Loucy (cell line): ENCODE measurements at regions not wholly inside any gene's neighbourhood (a gene's known extent, or its start where the extent isn't known, plus 50 kb on each side); places are given as distances from the start of the nearest gene placed in this dataset.

ENCODE experiments used
- H2AFZ ChIP-seq: fragments of 200-600 bp; sonication (generic); 2 replicates; pipeline ENCODE4 v1.6.0; 2016; ENCODE audit warnings: antibody characterized with exemption, mild to moderate bottlenecking, low read length, moderate library complexity
- H3F3A ChIP-seq: fragments of 200-600 bp; 2 replicates; pipeline ENCODE4 v1.6.0; 2016; ENCODE audit warnings: antibody characterized with exemption, low read depth, mild to moderate bottlenecking
- H3K27me3 ChIP-seq: fragments of 200-600 bp; sonication (generic); 2 replicates; pipeline ENCODE4 v1.6.1; 2014; ENCODE audit warnings: low read length, mild to moderate bottlenecking; ENCODE audit not compliant: insufficient read depth, poor library complexity, severe bottlenecking
- H3K36me3 ChIP-seq: fragments of 200-600 bp; sonication (generic); 2 replicates; pipeline ENCODE4 v1.6.1; 2016; ENCODE audit warnings: low read length; ENCODE audit not compliant: insufficient read depth
- H3K4me1 ChIP-seq: fragments of 200-600 bp; sonication (generic); 2 replicates; pipeline ENCODE4 v1.5.1; 2014; ENCODE audit warnings: low read length, mild to moderate bottlenecking; ENCODE audit not compliant: insufficient read depth, poor library complexity, severe bottlenecking
- H3K4me2 ChIP-seq: fragments of 200-600 bp; sonication (generic); 2 replicates; pipeline ENCODE4 v1.6.0; 2014; ENCODE audit warnings: antibody characterized with exemption, low read length, low read depth, mild to moderate bottlenecking; ENCODE audit not compliant: poor library complexity, severe bottlenecking
- H3K4me3 ChIP-seq: fragments of 200-600 bp; sonication (generic); 2 replicates; pipeline ENCODE4 v1.5.1; 2014; ENCODE audit warnings: low read length, mild to moderate bottlenecking, mixed read lengths; ENCODE audit not compliant: poor library complexity, severe bottlenecking
- H3K79me2 ChIP-seq: fragments of 200-600 bp; sonication (generic); 2 replicates; pipeline ENCODE4 v1.6.1; 2014; ENCODE audit warnings: low read length; ENCODE audit not compliant: insufficient read depth
- H3K9ac ChIP-seq: fragments of 200-600 bp; sonication (generic); 2 replicates; pipeline ENCODE4 v1.6.0; 2014; ENCODE audit warnings: mild to moderate bottlenecking, low read depth, low read length, moderate library complexity; ENCODE audit not compliant: poor library complexity, severe bottlenecking
- H3K9me2 ChIP-seq: fragments of 200-600 bp; sonication (generic); replicated peaks from 2 replicates; pipeline ENCODE4 v1.6.1; 2016; ENCODE audit warnings: low read depth, low read length, mixed read lengths
- H3K9me3 ChIP-seq: fragments of 200-600 bp; sonication (generic); 2 replicates; pipeline ENCODE4 v1.6.1; 2014; ENCODE audit warnings: mild to moderate bottlenecking, antibody characterized with exemption, low read length, low read depth; ENCODE audit not compliant: insufficient read depth
- H4K20me1 ChIP-seq: fragments of 200-600 bp; sonication (generic); 2 replicates; pipeline ENCODE4 v1.6.0; 2014; ENCODE audit warnings: antibody characterized with exemption, low read length, mild to moderate bottlenecking; ENCODE audit not compliant: insufficient read depth, poor library complexity, severe bottlenecking
- CTCF ChIP-seq: fragments of 200-600 bp; sonication (generic); conservative IDR thresholded peaks from 2 replicates; pipeline ENCODE4 v1.5.1; 2014; ENCODE audit warnings: mild to moderate bottlenecking, antibody characterized with exemption, low read length
- EZH2phosphoT487 ChIP-seq: fragments of 200-600 bp; IDR thresholded peaks from 2 replicates; pipeline ENCODE4 v1.6.1; 2018; ENCODE audit warnings: antibody characterized with exemption, mild to moderate bottlenecking, moderate library complexity, borderline replicate concordance

GRCh38 chr14:41051801-41052200, 554.9 kb upstream of the LRFN5 start:
- no peaks in the 10 kb centered on the region for H3F3A ChIP-seq
- no peaks in the 10 kb centered on the region for H3K9me3 ChIP-seq
- no peaks in the 10 kb centered on the region for H3K9me2 ChIP-seq
- H3K4me1 ChIP-seq, result no peaks in the 10 kb centered on the region
- no peak overlapping the region for H3K4me2 ChIP-seq
- H4K20me1 ChIP-seq, result no peaks in the 10 kb centered on the region
- no peaks in the 10 kb centered on the region for H3K27me3 ChIP-seq
- H2AFZ ChIP-seq, result no peak overlapping the region
- H3K4me3 ChIP-seq, result no peak overlapping the region
- no peaks in the 10 kb centered on the region for H3K79me2 ChIP-seq
- TF ChIP-seq CTCF (no peak), EZH2phosphoT487 (no peak)
- H3K9ac ChIP-seq, result no peak overlapping the region
- no peaks in the 10 kb centered on the region for H3K36me3 ChIP-seq

- no peaks in the 10 kb centered on the region for H3K27me3 ChIP-seq
- H3K9me3 ChIP-seq, result no peaks in the 10 kb centered on the region
- TF ChIP-seq CTCF (no peak), EZH2phosphoT487 (no peak)
- no peak overlapping the region for H3K9ac ChIP-seq
- no peaks in the 10 kb centered on the region for H3K79me2 ChIP-seq
- H2AFZ ChIP-seq, result no peak overlapping the region
- H3K4me3 ChIP-seq, result no peak overlapping the region
- H4K20me1 ChIP-seq, result no peaks in the 10 kb centered on the region
- no peaks in the 10 kb centered on the region for H3K4me1 ChIP-seq
- no peaks in the 10 kb centered on the region for H3K9me2 ChIP-seq
- no peak overlapping the region for H3K4me2 ChIP-seq
- H3K36me3 ChIP-seq, result no peaks in the 10 kb centered on the region
- no peaks in the 10 kb centered on the region for H3F3A ChIP-seq
These were observed 558.9 kb upstream of the LRFN5 start for GRCh38 chr14:41047763-41048162.

- no peaks in the 10 kb centered on the region for H4K20me1 ChIP-seq
- no peaks in the 10 kb centered on the region for H3K27me3 ChIP-seq
- H3K4me3 ChIP-seq, result no peak overlapping the region
- no peaks in the 10 kb centered on the region for H3K79me2 ChIP-seq
- H3K4me1 ChIP-seq, result no peaks in the 10 kb centered on the region
- H3K4me2 ChIP-seq, result no peak overlapping the region
- no peaks in the 10 kb centered on the region for H3K36me3 ChIP-seq
- H3F3A ChIP-seq, result no peaks in the 10 kb centered on the region
- TF ChIP-seq CTCF, result no peak
- no peak for TF ChIP-seq EZH2phosphoT487
- no peak overlapping the region for H2AFZ ChIP-seq
- no peak overlapping the region for H3K9ac ChIP-seq
- no peaks in the 10 kb centered on the region for H3K9me2 ChIP-seq
- H3K9me3 ChIP-seq, result no peaks in the 10 kb centered on the region
These were observed 569.3 kb upstream of the LRFN5 start for GRCh38 chr14:41037388-41037787.
